HG02884 (cell line): ENCODE measurements at regions not wholly inside any gene's neighbourhood (a gene's known extent, or its start where the extent isn't known, plus 50 kb on each side); places are given as distances from the start of the nearest gene placed in this dataset.

ENCODE experiments used
- ATAC-seq: cut with Tn5 transposase; IDR thresholded peaks from one replicate; pipeline ENCODE4 v1.9.1; 2021; ENCODE audit warnings: mild to moderate bottlenecking, moderate library complexity; ENCODE audit not compliant: unreplicated experiment

DNA sequence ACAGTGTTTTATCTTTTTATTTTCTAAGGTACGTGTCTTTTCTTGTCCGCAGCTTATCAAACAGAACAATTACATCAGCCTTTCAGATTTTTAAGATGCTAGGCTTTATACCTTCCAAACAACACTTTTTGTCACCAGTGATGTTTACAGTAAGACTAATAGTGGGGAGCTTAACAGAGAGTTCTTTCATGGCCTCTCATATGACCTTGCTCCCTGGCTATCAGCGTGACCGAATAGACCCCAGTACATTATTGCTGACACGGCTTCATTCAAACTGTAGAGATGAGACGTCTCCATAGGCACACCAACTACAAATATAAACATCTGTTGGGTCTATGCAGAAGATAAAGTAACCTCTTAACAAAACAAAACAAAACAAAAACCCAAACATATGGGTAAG, 477.6 kb upstream of the KCNMB2 start:
- no peak for ATAC-seq

GRCh38 chr3:178059119-178059518, 477.1 kb upstream of the KCNMB2 start:
- no peak for ATAC-seq

GRCh38 chr3:178059836-178060235, 476.4 kb upstream of the KCNMB2 start:
- no peak for ATAC-seq

GRCh38 chr3:178060407-178060806, 475.8 kb upstream of the KCNMB2 start:
- ATAC-seq: no peak

DNA sequence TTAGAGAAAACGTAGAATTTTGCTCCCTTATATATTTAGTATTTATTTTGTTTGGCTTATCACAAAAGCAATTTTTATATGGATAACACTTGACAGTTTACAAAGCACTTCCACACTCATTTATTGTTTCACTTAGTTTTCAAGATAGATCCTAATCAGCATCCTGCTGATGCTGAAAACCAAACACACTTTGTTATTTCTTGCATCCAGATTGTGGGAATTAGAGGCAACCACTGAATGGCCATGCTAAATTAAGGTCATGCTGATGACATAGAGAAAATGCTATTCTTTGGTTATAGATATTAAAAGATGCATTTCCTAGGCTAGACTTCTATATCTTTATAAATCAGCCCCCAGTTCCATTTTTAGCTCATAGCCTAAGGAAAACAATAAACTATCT, 474.1 kb upstream of the KCNMB2 start:
- ATAC-seq: no peak

DNA sequence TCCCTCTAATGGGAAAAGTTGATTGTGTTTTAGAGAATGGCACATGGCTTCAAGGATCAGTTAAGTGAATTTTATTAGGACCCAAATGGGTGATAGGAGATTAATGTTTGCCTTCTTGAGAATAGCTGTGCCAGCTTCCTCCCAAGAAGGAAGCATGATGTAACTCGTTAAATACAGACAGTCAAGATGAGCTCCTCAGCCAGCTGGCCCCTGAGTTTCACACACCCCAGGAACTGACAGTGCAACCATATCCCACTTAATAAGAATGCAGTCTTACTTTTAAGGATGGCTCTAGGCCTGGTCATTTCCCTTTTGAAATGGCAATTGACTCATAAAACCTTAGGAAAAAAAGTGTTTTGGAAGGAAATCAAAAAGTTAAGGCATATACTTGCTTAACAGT, 472.8 kb upstream of the KCNMB2 start:
- ATAC-seq: no peak

- ATAC-seq: no peak
These were observed 468.5 kb upstream of the KCNMB2 start for GRCh38 chr3:178067721-178068120.

- ATAC-seq: no peak
These were observed 463.6 kb upstream of the KCNMB2 start for GRCh38 chr3:178072391-178073305.

GRCh38 chr3:178073366-178073765, 462.9 kb upstream of the KCNMB2 start:
- no peak for ATAC-seq

GRCh38 chr3:178075344-178075743, 460.9 kb upstream of the KCNMB2 start:
- ATAC-seq: no peak

DNA sequence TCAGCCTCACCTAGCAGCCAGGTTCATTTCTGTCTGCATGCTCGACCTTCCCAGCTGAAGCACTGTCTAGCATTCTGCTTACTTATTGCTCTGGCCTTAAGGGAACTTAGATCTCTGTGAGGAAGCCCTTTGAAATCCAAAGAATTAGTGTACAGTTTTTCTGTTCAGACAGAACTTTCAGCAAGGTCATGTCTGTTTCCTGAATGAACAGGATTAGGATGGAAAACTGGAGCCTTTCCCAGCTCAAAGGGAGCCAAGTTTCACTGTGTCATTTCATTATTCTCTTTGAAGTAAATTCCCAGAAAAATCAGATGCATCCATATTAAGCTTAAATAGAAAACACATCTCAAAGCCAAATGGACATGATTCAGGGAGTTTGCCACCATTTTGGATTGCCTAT, 457.3 kb upstream of the KCNMB2 start:
- ATAC-seq: no peak

- ATAC-seq: no peak
These were observed 456.3 kb upstream of the KCNMB2 start for GRCh38 chr3:178079966-178080365.

GRCh38 chr3:178082326-178082906, 453.8 kb upstream of the KCNMB2 start:
- ATAC-seq: no peak

GRCh38 chr3:178083906-178084866, 452.1 kb upstream of the KCNMB2 start:
- no peak for ATAC-seq

DNA sequence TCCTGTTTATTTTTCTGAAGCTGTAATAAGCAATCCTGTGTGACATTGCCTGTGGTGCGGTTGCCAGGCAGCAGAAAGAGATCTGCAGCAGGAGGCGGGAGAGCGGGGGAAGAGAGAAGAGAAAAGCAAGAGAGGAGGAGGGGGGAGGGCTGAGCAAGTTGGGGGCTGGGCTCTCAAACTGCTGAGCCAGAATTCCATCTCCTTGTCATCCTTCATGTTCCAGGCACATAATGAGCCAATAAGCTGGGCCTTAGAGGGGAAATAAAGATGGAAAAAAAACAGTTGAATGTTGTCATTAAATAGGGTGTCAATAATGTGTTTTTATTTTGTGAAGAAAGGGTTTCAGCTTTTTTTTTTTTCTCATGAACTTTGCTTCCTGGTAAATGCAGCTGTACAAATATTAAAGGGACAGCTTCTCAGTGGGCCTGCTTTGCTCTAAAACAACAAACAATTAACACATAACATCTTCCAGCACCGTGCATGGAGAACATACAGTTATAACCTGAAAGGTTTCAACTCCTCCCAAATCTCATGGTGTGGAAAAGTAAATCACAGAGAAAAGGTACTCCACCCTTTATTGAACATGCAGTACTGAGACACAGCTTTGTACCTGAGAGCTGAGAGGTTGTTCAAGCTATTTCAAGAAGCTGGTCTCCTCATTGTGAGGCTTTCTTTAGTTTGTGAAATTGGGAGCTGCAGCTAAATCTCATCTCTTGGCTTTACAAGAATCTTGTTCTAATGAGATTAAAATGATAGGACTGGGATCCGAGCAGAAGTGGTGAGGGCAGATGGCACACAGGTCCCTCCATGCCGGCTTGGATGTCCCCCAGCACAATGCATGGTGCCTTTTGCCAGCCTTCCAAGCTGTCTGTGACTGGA, 451.1 kb upstream of the KCNMB2 start:
- no peak for ATAC-seq

DNA sequence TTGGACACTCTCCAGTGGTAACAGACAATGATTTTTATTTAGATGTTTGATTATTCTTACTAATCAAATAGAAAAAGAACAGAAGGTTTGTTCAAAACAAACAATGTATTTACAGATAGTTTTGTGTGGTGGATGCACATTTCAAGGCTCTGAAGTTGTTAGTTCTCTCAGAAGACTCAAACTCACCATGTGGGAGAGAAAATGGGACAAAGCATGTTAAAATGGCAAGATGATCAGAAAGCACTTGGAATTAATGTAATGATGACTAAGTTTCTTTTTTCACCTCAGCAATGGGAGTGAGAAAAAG, 450.5 kb upstream of the KCNMB2 start:
- no peak for ATAC-seq

GRCh38 chr3:178086144-178086825, 450.0 kb upstream of the KCNMB2 start:
- ATAC-seq: no peak

DNA sequence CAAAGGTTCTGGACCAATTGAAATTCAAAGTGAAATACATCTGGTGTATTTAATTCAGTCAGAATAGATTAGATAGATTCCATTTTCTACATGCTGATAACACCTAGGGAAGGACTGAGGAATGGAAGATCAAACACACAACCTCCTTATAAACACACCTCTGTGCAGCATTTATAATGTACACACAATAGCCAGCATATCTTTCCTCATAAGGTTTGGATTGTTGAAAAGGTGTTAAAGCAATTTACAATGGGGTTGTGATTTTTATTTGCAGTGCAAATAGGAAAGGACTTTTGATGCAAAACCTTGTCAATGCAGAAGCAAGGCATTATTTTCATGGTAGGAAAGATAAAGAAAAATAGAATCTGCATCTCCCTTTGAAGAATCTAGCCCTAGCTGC, 448.9 kb upstream of the KCNMB2 start:
- ATAC-seq: no peak

DNA sequence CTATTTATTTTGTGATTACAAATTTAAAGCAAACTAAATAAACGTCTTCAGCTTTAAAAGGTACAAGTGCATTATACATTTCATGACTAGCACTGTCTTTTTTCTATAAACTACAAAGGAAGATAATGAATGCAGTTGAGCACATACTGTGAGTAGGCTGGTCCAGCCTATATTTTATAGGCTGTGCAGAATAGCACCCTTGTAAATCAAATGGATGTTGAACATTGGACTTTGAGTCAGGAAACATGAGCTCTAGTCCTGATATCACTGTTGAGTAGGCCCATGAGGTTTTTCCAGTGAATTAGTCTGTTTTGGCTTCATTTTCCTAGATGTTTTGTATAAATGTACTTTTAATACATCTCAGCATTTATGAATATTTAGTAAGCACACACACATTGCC, 447.3 kb upstream of the KCNMB2 start:
- ATAC-seq: no peak

DNA sequence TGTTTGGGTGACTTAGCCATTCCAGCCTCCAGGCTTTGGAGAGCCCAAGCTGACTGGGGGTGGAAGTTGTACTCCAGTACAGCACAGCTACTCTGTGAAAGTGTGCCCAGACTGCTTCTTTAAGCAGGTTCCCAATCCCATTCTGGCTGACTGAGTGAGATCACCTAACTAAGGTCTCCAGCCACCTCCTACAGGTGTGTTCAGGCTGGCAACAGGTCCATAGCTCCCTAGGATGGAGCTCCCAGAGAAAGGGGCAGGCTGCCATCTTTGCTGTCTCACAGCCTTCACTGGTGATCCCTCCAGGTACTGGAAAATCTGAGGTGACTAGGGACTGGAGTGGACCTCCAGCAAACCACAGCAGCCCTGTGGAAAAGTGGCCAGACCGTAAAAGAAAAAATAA, 445.3 kb upstream of the KCNMB2 start:
- ATAC-seq: no peak
